K562 (cell line): ENCODE measurements at regions not wholly inside any gene's neighbourhood (a gene's known extent, or its start where the extent isn't known, plus 50 kb on each side); places are given as distances from the start of the nearest gene placed in this dataset.

Source experiments
- ATAC-seq: fragments of 200-7000 bp; cut with Tn5 transposase; 3 replicates; pipeline ENCODE4 v1.9.1; 2020; ENCODE audit warnings: moderate library complexity
- BruUV-seq: library from RNA; stranded (reverse); fragments of 400-500 nt; replicated peaks from 2 replicates; lab custom pipeline; 2021; lab: Mats Ljungman, UMichigan
- CTCF ChIA-PET: fragments of 300-600 bp; formaldehyde crosslinking; extraction: SDS; loops from one replicate; lab custom pipeline; 2021; ENCODE audit warnings: low intra/inter-chr PET ratio; lab: Yijun Ruan, JAX
- POLR2A ChIA-PET: fragments of 300-600, 350-650 bp; sonication (Branson Sonifier 250); formaldehyde crosslinking; extraction: SDS; loops from one replicate; lab custom pipeline; 2021; ENCODE audit warnings: antibody characterized with exemption, inconsistent platforms; lab: Yijun Ruan, JAX
- DNase-seq, 4 experiments: peaks; one replicate each; pipeline versions ENCODE4 v3.0.0 to v3.0.0-alpha.2; 2011 to 2018; ENCODE audit warnings: low spot score in 3 of 4, mixed read lengths in 3 of 4; ENCODE audit errors: extremely low read depth in 1 of 4
- FAIRE-seq: peaks from 2 replicates; lab custom pipeline; 2011; peaks lifted over from hg19 to GRCh38; lab: Jason Lieb, UNC
- H2AFZ ChIP-seq: 2 replicates; pipeline ENCODE4 v1.6.0; 2011; ENCODE audit warnings: low read depth, low read length, control low read depth, inconsistent platforms
- H3K27ac ChIP-seq: fragments of 200-600 bp; 3 replicates; pipeline ENCODE4 v1.8.0; 2011; ENCODE audit warnings: low read depth, mild to moderate bottlenecking, control low read depth, inconsistent platforms, low read length, moderate library complexity, mixed read lengths; ENCODE audit errors: extremely low read depth
- H3K27me3 ChIP-seq, 2 experiments: fragments of 300-600 bp in 1 of 2; 2 replicates in 1 of 2; 3 replicates in 1 of 2; pipeline versions ENCODE4 v1.6.0 to v1.8.0; 2011; ENCODE audit warnings: inconsistent platforms in 2 of 2, low read length in 2 of 2, mild to moderate bottlenecking in 1 of 2, mixed read lengths in 1 of 2, moderate library complexity in 1 of 2; ENCODE audit not compliant: control insufficient read depth in 2 of 2, insufficient read depth in 2 of 2
- H3K36me3 ChIP-seq: fragments of 300-600 bp; 3 replicates; pipeline ENCODE4 v1.8.0; 2011; ENCODE audit warnings: mild to moderate bottlenecking, low read length, inconsistent platforms; ENCODE audit not compliant: control insufficient read depth, insufficient read depth
- H3K4me1 ChIP-seq, 2 experiments: fragments of 200-600 bp in 1 of 2; replicated peaks in 1 of 2; 2 replicates in 1 of 2; 3 replicates in 1 of 2; pipeline versions ENCODE4 v1.5.1 to v1.8.0; 2011; ENCODE audit warnings: inconsistent platforms in 2 of 2, low read length in 2 of 2, mild to moderate bottlenecking in 1 of 2, mixed read lengths in 1 of 2, moderate library complexity in 1 of 2; ENCODE audit not compliant: control insufficient read depth in 2 of 2, insufficient read depth in 2 of 2
- H3K4me2 ChIP-seq: 2 replicates; pipeline ENCODE4 v1.6.1; 2011; ENCODE audit warnings: low read length, control low read depth, inconsistent platforms, mixed read lengths; ENCODE audit not compliant: insufficient read depth
- H3K4me3 ChIP-seq: fragments of 200-600 bp; sonication (generic), shearing (Covaris generic); 2 replicates; pipeline ENCODE4 v1.5.1; 2016; ENCODE audit warnings: control low read depth, inconsistent platforms
- H3K79me2 ChIP-seq: fragments of 200-600 bp; 3 replicates; pipeline ENCODE4 v1.8.0; 2011; ENCODE audit warnings: low read length, inconsistent platforms; ENCODE audit not compliant: control insufficient read depth, insufficient read depth
- H3K9ac ChIP-seq, 2 experiments: 2 replicates each; pipeline versions ENCODE4 v1.6.0 to v1.6.1; 2011; ENCODE audit warnings: low read depth in 2 of 2, low read length in 2 of 2, control low read depth in 1 of 2, inconsistent platforms in 1 of 2, mild to moderate bottlenecking in 1 of 2, mixed read lengths in 1 of 2; ENCODE audit not compliant: insufficient read depth in 1 of 2
- H3K9me1 ChIP-seq: one replicate; pipeline ENCODE4 v1.6.0; 2011; ENCODE audit warnings: inconsistent platforms, mild to moderate bottlenecking, low read length, moderate library complexity; ENCODE audit not compliant: control insufficient read depth, insufficient read depth
- H3K9me3 ChIP-seq: replicated peaks from 2 replicates; pipeline ENCODE4 v1.5.1; 2011; ENCODE audit warnings: low read depth, low read length, inconsistent platforms; ENCODE audit not compliant: control insufficient read depth, insufficient read depth
- H4K20me1 ChIP-seq: replicated peaks from 2 replicates; pipeline ENCODE4 v1.6.1; 2011; ENCODE audit warnings: low read length, inconsistent platforms, mixed read lengths; ENCODE audit not compliant: control insufficient read depth, insufficient read depth
- CBX8 ChIP-seq: fragments of 200-600 bp; sonication (generic); IDR thresholded peaks from 2 replicates; pipeline ENCODE4 v1.6.1; 2012; ENCODE audit warnings: borderline replicate concordance, mixed run types, low read depth, mild to moderate bottlenecking, moderate library complexity, mixed read lengths, low read length, control low read depth, inconsistent platforms; ENCODE audit not compliant: poor library complexity, severe bottlenecking; ENCODE audit errors: extremely low read depth
- CHAMP1 ChIP-seq: fragments of 450-650 bp; IDR thresholded peaks from 2 replicates; pipeline ENCODE4 v1.6.1; 2016; ENCODE audit warnings: mild to moderate bottlenecking
- CHD2 ChIP-seq: IDR thresholded peaks from 2 replicates; pipeline ENCODE4 v1.6.1; 2011; ENCODE audit warnings: low read depth, low read length
- DLX4 ChIP-seq: fragments of 250-450 bp; sonication (Bioruptor Pico); IDR thresholded peaks from 2 replicates; pipeline ENCODE4 v1.6.1; 2021; ENCODE audit warnings: mild to moderate bottlenecking
- HDGF ChIP-seq: fragments of 450-650 bp; IDR thresholded peaks from 2 replicates; pipeline ENCODE4 v1.6.1; 2016
- HMG20B ChIP-seq: fragments of 250-450 bp; sonication (Bioruptor Pico); IDR thresholded peaks from 2 replicates; pipeline ENCODE4 v1.5.0; 2021; ENCODE audit warnings: mild to moderate bottlenecking
- HNRNPL ChIP-seq: fragments of 200-400 bp; formaldehyde crosslinking; IDR thresholded peaks from 2 replicates; pipeline ENCODE4 v1.6.1; 2017; ENCODE audit warnings: low read depth, mild to moderate bottlenecking, low read length
- MIER1 ChIP-seq: fragments of 450-650 bp; IDR thresholded peaks from 2 replicates; pipeline ENCODE4 v1.6.1; 2016; ENCODE audit warnings: antibody characterized with exemption, mild to moderate bottlenecking, low read depth
- NFXL1 ChIP-seq: fragments of 450-650 bp; formaldehyde crosslinking; IDR thresholded peaks from 2 replicates; pipeline ENCODE4 v1.4.0; 2021; ENCODE audit warnings: mild to moderate bottlenecking
- NUFIP1 ChIP-seq: fragments of 450-650 bp; IDR thresholded peaks from 2 replicates; pipeline ENCODE4 v1.6.1; 2018; ENCODE audit not compliant: partially characterized antibody
- PHF21A ChIP-seq: fragments of 450-650 bp; IDR thresholded peaks from 2 replicates; pipeline ENCODE4 v1.6.1; 2017; ENCODE audit warnings: low read depth, borderline replicate concordance
- PRPF4 ChIP-seq: fragments of 200-400 bp; formaldehyde crosslinking; IDR thresholded peaks from one replicate; pipeline ENCODE4 v1.6.1; 2017; ENCODE audit warnings: low read length, low read depth, mild to moderate bottlenecking; ENCODE audit not compliant: insufficient read depth, poor library complexity, severe bottlenecking
- RAD51 ChIP-seq: fragments of 450-650 bp; IDR thresholded peaks from 2 replicates; pipeline ENCODE4 v1.7.1; 2016; ENCODE audit warnings: low read depth, mild to moderate bottlenecking, borderline replicate concordance
- SMARCC2 ChIP-seq: fragments of 450-650 bp; IDR thresholded peaks from 2 replicates; pipeline ENCODE4 v1.6.1; 2017; ENCODE audit warnings: antibody characterized with exemption, moderate library complexity, mild to moderate bottlenecking, low read depth
- SPI1 ChIP-seq: IDR thresholded peaks from 2 replicates; pipeline ENCODE4 v1.6.1; 2011; ENCODE audit warnings: low read depth, low read length, control low read depth, borderline replicate concordance
- TAF15 ChIP-seq: fragments of 200-400 bp; formaldehyde crosslinking; IDR thresholded peaks from 2 replicates; pipeline ENCODE4 v1.6.1; 2017; ENCODE audit warnings: mild to moderate bottlenecking, low read depth, low read length, moderate library complexity
- USF2 ChIP-seq: sonication (generic); formaldehyde crosslinking; IDR thresholded peaks from 2 replicates; pipeline ENCODE4 v1.5.0; 2020; ENCODE audit warnings: missing genetic modification reagents
- XRCC3 ChIP-seq: fragments of 450-650 bp; IDR thresholded peaks from 2 replicates; pipeline ENCODE4 v1.6.1; 2017; ENCODE audit warnings: mild to moderate bottlenecking, moderate library complexity
- ZNF445 ChIP-seq: fragments of 250-450 bp; sonication (Bioruptor Pico); IDR thresholded peaks from 2 replicates; pipeline ENCODE4 v1.4.0; 2020; ENCODE audit warnings: low read depth, mild to moderate bottlenecking, moderate library complexity
- ZNF561 ChIP-seq: fragments of 450-650 bp; formaldehyde crosslinking; conservative IDR thresholded peaks from 2 replicates; pipeline ENCODE4 v1.4.0; 2020; ENCODE audit warnings: mild to moderate bottlenecking, moderate library complexity
- ZNF717 ChIP-seq: fragments of 250-450 bp; sonication (Bioruptor Pico); IDR thresholded peaks from 2 replicates; pipeline ENCODE4 v1.5.0; 2021
- WGBS: fragments of 100-300 bp; shearing (Covaris generic); methylation state at CpG from one replicate; pipeline ENCODE4 v1.1.6; 2016; ENCODE audit warnings: low coverage, mixed read lengths; ENCODE audit not compliant: insufficient coverage; ENCODE audit errors: missing lambda C conversion rate; 5-methylcytosine and 5-hydroxymethylcytosine counted together
- in situ Hi-C: fragments of 300-500 bp; cut with MboI; formaldehyde crosslinking; loops from 4 replicates; pipeline ENCODE4 v1.15.0; 2018; ENCODE audit warnings: inconsistent platforms, mixed read lengths
- intact Hi-C: fragments of 100-400 bp; cut with micrococcal nuclease; formaldehyde crosslinking; loops from 2 replicates; pipeline ENCODE4 v1.14.2; 2022

- no peak for TF ChIP-seq CBX8
- no peak for TF ChIP-seq DLX4 (CRISPR knock-in tag)
- TF ChIP-seq PHF21A = no peak
- no peak for TF ChIP-seq TAF15
- TF ChIP-seq HDGF = no peak
Observed at GRCh38 chr4:179539641-179540040, 2097.4 kb upstream of the AGA start (continued).

- H3K4me3 ChIP-seq = no peak overlapping the region
- DNase-seq (no peak), ATAC-seq (no peak), FAIRE-seq (no peak)
- H3K4me1 ChIP-seq = no peaks in the 10 kb centered on the region
- no peaks in the 10 kb centered on the region for H3K27me3 ChIP-seq
- no TSS peak for BruUV-seq
- H2AFZ ChIP-seq = no peak overlapping the region
- no peaks in the 10 kb centered on the region for H3K36me3 ChIP-seq
- no peak overlapping the region for H3K4me2 ChIP-seq
- no peak overlapping the region for H3K27ac ChIP-seq
- in situ Hi-C loops (no loop called here), intact Hi-C loops (no loop called here)
- no peaks in the 10 kb centered on the region for H3K79me2 ChIP-seq
- ChIA-PET POLR2A (no interaction called here), CTCF (no interaction called here)
- 6% methylated on average over 6 of the region's 6 CpGs for WGBS
- H3K9ac ChIP-seq = no peak overlapping the region
- H3K9me3 ChIP-seq = no peaks in the 10 kb centered on the region
- no peaks in the 10 kb centered on the region for H3K9me1 ChIP-seq
- H4K20me1 ChIP-seq = no peaks in the 10 kb centered on the region
- TF ChIP-seq NFXL1 (CRISPR knock-in tag) (no peak), MIER1 (no peak), XRCC3 (no peak), CHAMP1 (no peak), SPI1 (no peak), PRPF4 (no peak), HNRNPL (no peak), RAD51 (no peak), HMG20B (CRISPR knock-in tag) (no peak), NUFIP1 (no peak), ZNF561 (no peak), SMARCC2 (no peak), CHD2 (no peak), USF2 (no peak), ZNF717 (CRISPR knock-in tag) (no peak), ZNF445 (CRISPR knock-in tag) (no peak), CBX8 (no peak)
Observed at GRCh38 chr4:179543771-179544170, 2101.5 kb upstream of the AGA start.
